Testis (tissue), 2 donors: ENCODE measurements at regions not wholly inside any gene's neighbourhood (a gene's known extent, or its start where the extent isn't known, plus 50 kb on each side); places are given as distances from the start of the nearest gene placed in this dataset.

ENCODE experiments used
- DNase-seq: peaks from one replicate; pipeline ENCODE4 v3.0.0-alpha.2; 2019
- H3K27ac ChIP-seq, 2 donors: fragments of 200-600 bp; sonication (generic); one replicate each; pipeline ENCODE4 v1.5.1; 2019
- H3K27me3 ChIP-seq: fragments of 200-600 bp; sonication (generic); one replicate; pipeline ENCODE4 v1.5.1; 2019
- H3K36me3 ChIP-seq: fragments of 200-600 bp; sonication (generic); one replicate; pipeline ENCODE4 v1.5.1; 2017; ENCODE audit warnings: low read depth; ENCODE audit errors: missing control alignments
- H3K4me1 ChIP-seq: fragments of 200-600 bp; sonication (generic); one replicate; pipeline ENCODE4 v1.5.1; 2019
- H3K4me3 ChIP-seq, 2 donors: fragments of 200-600 bp; sonication (generic); one replicate each; pipeline ENCODE4 v1.5.1; 2017 to 2019
- H3K9me3 ChIP-seq: fragments of 200-600 bp; sonication (generic); one replicate; pipeline ENCODE4 v1.5.1; 2017
- CTCF ChIP-seq, 3 experiments: fragments of 450-650 bp in 2 of 3; fragments of 200-600 bp in 1 of 3; sonication (generic) in 1 of 3; IDR thresholded peaks; one replicate each; pipeline ENCODE4 v1.5.1; 2016 to 2019; ENCODE audit warnings: antibody characterized with exemption in 3 of 3, mild to moderate bottlenecking in 2 of 3, moderate library complexity in 1 of 3
- POLR2A ChIP-seq: fragments of 450-650 bp; IDR thresholded peaks from one replicate; pipeline ENCODE4 v1.6.1; 2017; ENCODE audit warnings: antibody characterized with exemption, mild to moderate bottlenecking, moderate library complexity
- whole genome bisulfite sequencing, 2 donors: methylation state at CpG; one replicate each; pipeline ENCODE4 v1.1.5; 2018; 5-methylcytosine and 5-hydroxymethylcytosine counted together
- intact Hi-C: fragments of 100-400 bp; cut with DNase I; formaldehyde crosslinking; loops from one replicate; pipeline ENCODE4 v1.15.1; 2023; ENCODE audit warnings: low total_unique reads

DNA sequence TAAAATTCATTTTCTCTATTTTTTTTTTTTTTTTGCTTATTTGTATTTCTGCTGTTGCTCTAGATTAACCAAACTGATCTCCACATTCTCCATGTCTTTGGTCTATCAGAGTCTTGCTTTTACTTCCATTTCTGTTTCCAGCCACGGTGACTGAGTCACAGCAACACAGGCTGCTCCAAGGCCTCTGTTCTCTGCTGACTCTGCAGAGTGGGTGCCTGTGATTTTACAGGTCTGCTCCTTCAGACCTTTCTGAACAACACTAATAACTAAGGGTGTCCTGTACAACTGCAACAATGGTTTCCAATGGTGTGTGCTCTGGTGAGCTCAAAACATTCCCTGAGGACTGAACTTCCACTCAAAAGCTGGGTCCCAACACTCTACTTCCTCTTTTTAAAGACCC, 102.3 kb upstream of the BMP2 start:
- intact Hi-C loops, result no loop called here
- H3K27me3 ChIP-seq, result no peaks in the 10 kb centered on the region
- no peaks in the 10 kb centered on the region for H3K36me3 ChIP-seq
- H3K9me3 ChIP-seq, result no peaks in the 10 kb centered on the region
- H3K4me1 ChIP-seq, result no peaks in the 10 kb centered on the region
- 95 to 100% methylated on average over 1 of the region's 1 CpG for WGBS, 2 donors
- TF ChIP-seq POLR2A (no peak), CTCF (IDR thresholded peaks at IDR 0.05) (no peak)
- no peak for DNase-seq
- no peak overlapping the region for H3K27ac ChIP-seq
- no peak overlapping the region for H3K4me3 ChIP-seq

GRCh38 chr20:6664574-6664973, 102.9 kb upstream of the BMP2 start:
- 71 to 72% methylated on average over 1 of the region's 1 CpG for WGBS, 2 donors
- no peak for DNase-seq
- no peak overlapping the region for H3K27ac ChIP-seq
- no peaks in the 10 kb centered on the region for H3K36me3 ChIP-seq
- H3K4me3 ChIP-seq, result no peak overlapping the region
- intact Hi-C loops, result no loop called here
- H3K9me3 ChIP-seq, result no peaks in the 10 kb centered on the region
- no peaks in the 10 kb centered on the region for H3K4me1 ChIP-seq
- TF ChIP-seq POLR2A (no peak), CTCF (IDR thresholded peaks at IDR 0.05) (no peak)
- no peaks in the 10 kb centered on the region for H3K27me3 ChIP-seq

- no peaks in the 10 kb centered on the region for H3K9me3 ChIP-seq
- H3K4me1 ChIP-seq, result no peaks in the 10 kb centered on the region
- no peak overlapping the region for H3K27ac ChIP-seq
- DNase-seq, result no peak
- H3K36me3 ChIP-seq, result no peaks in the 10 kb centered on the region
- TF ChIP-seq POLR2A (no peak), CTCF (IDR thresholded peaks at IDR 0.05) (no peak)
- 78 to 81% methylated on average over 6 of the region's 6 CpGs for WGBS, 2 donors
- intact Hi-C loops, result no loop called here
- H3K27me3 ChIP-seq, result no peaks in the 10 kb centered on the region
- no peak overlapping the region for H3K4me3 ChIP-seq
Observed at GRCh38 chr20:6663751-6664388, 103.6 kb upstream of the BMP2 start.

- no peaks in the 10 kb centered on the region for H3K4me1 ChIP-seq
Observed at GRCh38 chr20:6663104-6663503, 104.4 kb upstream of the BMP2 start.

More at GRCh38 chr20:6663104-6663503, 104.4 kb upstream of the BMP2 start:
- Histone ChIP-seq H3K36me3 (no peaks in the 10 kb centered on the region), H3K27ac (no peak overlapping the region), H3K4me3 (no peak overlapping the region), H3K27me3 (no peaks in the 10 kb centered on the region), H3K9me3 (no peaks in the 10 kb centered on the region)
- intact Hi-C loops, result no loop called here
- TF ChIP-seq CTCF (IDR thresholded peaks at IDR 0.05), result no peak
- no peak for TF ChIP-seq POLR2A
- no peak for DNase-seq
- WGBS, 2 donors, result 64 to 68% methylated on average over 1 of the region's 1 CpG
